Activated naive CD8-positive, alpha-beta T cell (primary cell): ENCODE measurements at regions not wholly inside any gene's neighbourhood (a gene's known extent, or its start where the extent isn't known, plus 50 kb on each side); places are given as distances from the start of the nearest gene placed in this dataset.

Source experiments
- H3K27ac Mint-ChIP-seq: one replicate; pipeline ENCODE4 v1.8.0; 2021; ENCODE audit warnings: mixed read lengths
- H3K27me3 Mint-ChIP-seq: one replicate; pipeline ENCODE4 v1.8.0; 2021; ENCODE audit warnings: mixed read lengths
- H3K36me3 Mint-ChIP-seq: one replicate; pipeline ENCODE4 v1.8.0; 2021; ENCODE audit warnings: mixed read lengths
- H3K4me1 Mint-ChIP-seq: one replicate; pipeline ENCODE4 v1.8.0; 2021; ENCODE audit warnings: low read depth, mixed read lengths
- H3K4me3 Mint-ChIP-seq: one replicate; pipeline ENCODE4 v1.8.0; 2021; ENCODE audit warnings: mild to moderate bottlenecking, mixed read lengths
- H3K9me3 Mint-ChIP-seq: one replicate; pipeline ENCODE4 v1.8.0; 2021; ENCODE audit warnings: low read depth, mixed read lengths

GRCh38 chr7:112864380-112864779 is 74.2 kb upstream of the TMEM168 start:
- Mint-ChIP-seq H3K36me3 (peaks cover 16% of the 10 kb centered on the region), H3K27me3 (no peaks in the 10 kb centered on the region), H3K27ac (no peak overlapping the region), H3K4me3 (no peak overlapping the region), H3K9me3 (peaks cover 3% of the 10 kb centered on the region), H3K4me1 (peaks cover 2% of the 10 kb centered on the region)

- H3K27me3 Mint-ChIP-seq: no peaks in the 10 kb centered on the region
- H3K27ac Mint-ChIP-seq: no peak overlapping the region
- no peaks in the 10 kb centered on the region for H3K9me3 Mint-ChIP-seq
- H3K4me1 Mint-ChIP-seq: no peaks in the 10 kb centered on the region
- peaks cover 11% of the 10 kb centered on the region for H3K36me3 Mint-ChIP-seq
- H3K4me3 Mint-ChIP-seq: no peak overlapping the region
Measured at GRCh38 chr7:112858838-112859237, 68.6 kb upstream of the TMEM168 start.

- no peaks in the 10 kb centered on the region for H3K9me3 Mint-ChIP-seq
- no peak overlapping the region for H3K4me3 Mint-ChIP-seq
- peaks cover 22% of the 10 kb centered on the region for H3K36me3 Mint-ChIP-seq
- no peak overlapping the region for H3K27ac Mint-ChIP-seq
- H3K27me3 Mint-ChIP-seq: no peaks in the 10 kb centered on the region
- peaks cover 2% of the 10 kb centered on the region for H3K4me1 Mint-ChIP-seq
Measured at GRCh38 chr7:112855227-112855626, 65.0 kb upstream of the TMEM168 start.

- no peak overlapping the region for H3K4me3 Mint-ChIP-seq
- no peaks in the 10 kb centered on the region for H3K9me3 Mint-ChIP-seq
- no peaks in the 10 kb centered on the region for H3K27me3 Mint-ChIP-seq
- peaks cover 25% of the 10 kb centered on the region for H3K36me3 Mint-ChIP-seq
- H3K4me1 Mint-ChIP-seq: peaks cover 2% of the 10 kb centered on the region
- H3K27ac Mint-ChIP-seq: no peak overlapping the region
Measured at GRCh38 chr7:112854169-112854568, 64.0 kb upstream of the TMEM168 start.

- peaks cover 25% of the 10 kb centered on the region for H3K36me3 Mint-ChIP-seq
- no peak overlapping the region for H3K4me3 Mint-ChIP-seq
- H3K27ac Mint-ChIP-seq: no peak overlapping the region
- H3K4me1 Mint-ChIP-seq: peaks cover 2% of the 10 kb centered on the region
- H3K27me3 Mint-ChIP-seq: no peaks in the 10 kb centered on the region
- H3K9me3 Mint-ChIP-seq: no peaks in the 10 kb centered on the region
Measured at GRCh38 chr7:112853422-112853821, 63.2 kb upstream of the TMEM168 start.

- Mint-ChIP-seq H3K4me1 (peaks cover 17% of the 10 kb centered on the region), H3K9me3 (no peaks in the 10 kb centered on the region), H3K4me3 (no peak overlapping the region), H3K36me3 (peaks cover 22% of the 10 kb centered on the region), H3K27ac (no peak overlapping the region), H3K27me3 (no peaks in the 10 kb centered on the region)
Measured at GRCh38 chr7:112843151-112843550, 53.0 kb upstream of the TMEM168 start.
